ENCODE measurements at regions not wholly inside any gene's neighbourhood (a gene's known extent, or its start where the extent isn't known, plus 50 kb on each side); places are given as distances from the start of the nearest gene placed in this dataset.

GRCh38 chr12:41768456-41768855 lies 376.2 kb downstream of the GXYLT1 start:
- H3K4me3 ChIP-seq (ENCODE audit: low read depth, low read length), result no peak overlapping the region
- TF ChIP-seq CTCF (IDR thresholded peaks at IDR 0.05; ENCODE audit: borderline replicate concordance, insufficient read depth, low read depth, low read length), result no peak

- no peak for TF ChIP-seq CTCF (IDR thresholded peaks at IDR 0.05; ENCODE audit: borderline replicate concordance, insufficient read depth, low read depth, low read length)
Measured at GRCh38 chr12:41762691-41763090, 382.0 kb downstream of the GXYLT1 start.

GRCh38 chr12:41745593-41745992 lies 399.1 kb downstream of the GXYLT1 start:
- no peak overlapping the region for H3K4me3 ChIP-seq (ENCODE audit: low read depth, low read length)
- TF ChIP-seq CTCF (IDR thresholded peaks at IDR 0.05; ENCODE audit: borderline replicate concordance, insufficient read depth, low read depth, low read length), result no peak

More at GRCh38 chr12:41762691-41763090, 382.0 kb downstream of the GXYLT1 start:
- H3K4me3 ChIP-seq (ENCODE audit: low read depth, low read length), result no peak overlapping the region

GRCh38 chr12:41743835-41744234 lies 400.8 kb downstream of the GXYLT1 start:
- H3K4me3 ChIP-seq (ENCODE audit: low read depth, low read length), result no peak overlapping the region
- no peak for TF ChIP-seq CTCF (IDR thresholded peaks at IDR 0.05; ENCODE audit: borderline replicate concordance, insufficient read depth, low read depth, low read length)

GRCh38 chr12:41739066-41739465 lies 405.6 kb downstream of the GXYLT1 start:
- TF ChIP-seq CTCF (IDR thresholded peaks at IDR 0.05; ENCODE audit: borderline replicate concordance, insufficient read depth, low read depth, low read length), result no peak

GRCh38 chr12:41737423-41737822 lies 407.3 kb downstream of the GXYLT1 start:
- no peak overlapping the region for H3K4me3 ChIP-seq (ENCODE audit: low read depth, low read length)
- TF ChIP-seq CTCF (IDR thresholded peaks at IDR 0.05; ENCODE audit: borderline replicate concordance, insufficient read depth, low read depth, low read length), result no peak

More at GRCh38 chr12:41739066-41739465, 405.6 kb downstream of the GXYLT1 start:
- H3K4me3 ChIP-seq (ENCODE audit: low read depth, low read length), result no peak overlapping the region

GRCh38 chr12:41736436-41736835 lies 408.2 kb downstream of the GXYLT1 start:
- no peak overlapping the region for H3K4me3 ChIP-seq (ENCODE audit: low read depth, low read length)
- TF ChIP-seq CTCF (IDR thresholded peaks at IDR 0.05; ENCODE audit: borderline replicate concordance, insufficient read depth, low read depth, low read length), result no peak

All from GM12875 (cell line).